ENCODE measurements at regions not wholly inside any gene's neighbourhood (a gene's known extent, or its start where the extent isn't known, plus 50 kb on each side); places are given as distances from the start of the nearest gene placed in this dataset.

DNA sequence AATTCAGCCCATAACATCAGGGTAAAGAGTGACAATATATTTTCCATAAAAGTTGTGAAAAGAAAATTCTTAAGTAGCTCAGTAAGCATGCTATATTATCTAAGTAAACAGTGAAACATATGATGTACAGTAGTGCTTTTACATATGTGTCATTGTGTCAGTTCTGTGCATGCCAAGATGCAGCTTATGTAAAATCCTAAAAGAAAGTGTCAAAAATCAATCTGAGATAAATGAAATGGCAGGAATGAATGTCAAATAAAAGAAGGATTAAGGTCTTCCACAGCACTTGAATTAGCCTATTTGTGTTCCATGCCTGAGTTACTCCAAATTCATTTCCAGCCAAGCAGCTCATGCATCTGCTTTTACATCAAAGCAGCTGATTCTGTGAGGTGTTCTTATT is 452.7 kb upstream of the HS3ST1 start:
- no peak for TF ChIP-seq CTCF (optimal IDR thresholded peaks at IDR 0.05 in 1 of 3, IDR thresholded peaks at IDR 0.05 in 1 of 3, conservative IDR thresholded peaks at IDR 0.05 in 1 of 3; ENCODE audit: extremely low read depth in 1 of 3, insufficient read depth in 2 of 3, low read length in 3 of 3)
- TF ChIP-seq EZH2 (IDR thresholded peaks at IDR 0.05; ENCODE audit: low read length): no peak

Data from keratinocyte (primary cell).